Myocyte (in vitro differentiated cells): ENCODE measurements at regions not wholly inside any gene's neighbourhood (a gene's known extent, or its start where the extent isn't known, plus 50 kb on each side); places are given as distances from the start of the nearest gene placed in this dataset.
"Not testable (repeated sequence)": the region's sequence is repeated elsewhere in the genome, so short reads cannot be mapped to it uniquely, and the experiment has no call there.

Experiments used
- DNase-seq: peaks from one replicate; pipeline ENCODE4 v3.0.0-alpha.2; 2012; ENCODE audit warnings: low read depth

GRCh38 chr3:152621006-152621868 is 213.7 kb upstream of the P2RY1 start:
- DNase-seq: no peak

GRCh38 chr3:152621967-152622810 is 212.7 kb upstream of the P2RY1 start:
- DNase-seq: peak; percentile 40

GRCh38 chr3:152622811-152623167 is 212.1 kb upstream of the P2RY1 start:
- DNase-seq: no peak

GRCh38 chr3:152623286-152623911 is 211.5 kb upstream of the P2RY1 start:
- no peak for DNase-seq

- no peak for DNase-seq
These were observed 208.7 kb upstream of the P2RY1 start for GRCh38 chr3:152626226-152626625.

- DNase-seq: peak; percentile 9
These were observed 206.4 kb upstream of the P2RY1 start for GRCh38 chr3:152628496-152628895.

GRCh38 chr3:152629363-152630122 is 205.4 kb upstream of the P2RY1 start:
- no peak for DNase-seq

- DNase-seq: no peak
These were observed 199.5 kb upstream of the P2RY1 start for GRCh38 chr3:152635389-152635788.

GRCh38 chr3:152636651-152637050 is 198.3 kb upstream of the P2RY1 start:
- DNase-seq: no peak

- no peak for DNase-seq
These were observed 196.7 kb upstream of the P2RY1 start for GRCh38 chr3:152638214-152638613.

GRCh38 chr3:152638707-152639450 is 196.1 kb upstream of the P2RY1 start:
- no peak for DNase-seq

GRCh38 chr3:152641198-152641597 is 193.7 kb upstream of the P2RY1 start:
- no peak for DNase-seq

- no peak for DNase-seq
These were observed 192.3 kb upstream of the P2RY1 start for GRCh38 chr3:152642658-152643057.

- no peak for DNase-seq
These were observed 190.5 kb upstream of the P2RY1 start for GRCh38 chr3:152644478-152644877.

- DNase-seq: no peak
These were observed 188.9 kb upstream of the P2RY1 start for GRCh38 chr3:152646004-152646403.

- DNase-seq: no peak
These were observed 184.8 kb upstream of the P2RY1 start for GRCh38 chr3:152650177-152650576.

GRCh38 chr3:152650923-152651322 is 184.0 kb upstream of the P2RY1 start:
- DNase-seq: not testable (repeated sequence)

GRCh38 chr3:152656214-152656971 is 178.5 kb upstream of the P2RY1 start:
- DNase-seq: no peak

- no peak for DNase-seq
These were observed 178.0 kb upstream of the P2RY1 start for GRCh38 chr3:152656972-152657355.
